ENCODE measurements at regions not wholly inside any gene's neighbourhood (a gene's known extent, or its start where the extent isn't known, plus 50 kb on each side); places are given as distances from the start of the nearest gene placed in this dataset.
A peak's percentile ranks its signal among the peaks of the same experiment; 100 is the strongest.

GRCh38 chr3:127459891-127460290, 130.6 kb downstream of the TPRA1 start:
- no peak for DNase-seq (ENCODE audit: low read depth)
- H3K4me3 ChIP-seq (ENCODE audit: low read depth, low read length) = no peak overlapping the region
- TF ChIP-seq CTCF (conservative IDR thresholded peaks at IDR 0.05; ENCODE audit: low read depth, low read length) = no peak

GRCh38 chr3:127458696-127459604, 131.6 kb downstream of the TPRA1 start:
- TF ChIP-seq CTCF (conservative IDR thresholded peaks at IDR 0.05; ENCODE audit: low read depth, low read length) = no peak
- no peak overlapping the region for H3K4me3 ChIP-seq (ENCODE audit: low read depth, low read length)
- peak; percentile 9 for DNase-seq (ENCODE audit: low read depth)

GRCh38 chr3:127457546-127458145, 132.9 kb downstream of the TPRA1 start:
- no peak for DNase-seq (ENCODE audit: low read depth)
- H3K4me3 ChIP-seq (ENCODE audit: low read depth, low read length) = no peak overlapping the region
- TF ChIP-seq CTCF (conservative IDR thresholded peaks at IDR 0.05; ENCODE audit: low read depth, low read length) = no peak

GRCh38 chr3:127457094-127457475, 133.4 kb downstream of the TPRA1 start:
- H3K4me3 ChIP-seq (ENCODE audit: low read depth, low read length) = peak overlapping the region; percentile 11
- DNase-seq (ENCODE audit: low read depth) = peak; percentile 61
- TF ChIP-seq CTCF (conservative IDR thresholded peaks at IDR 0.05; ENCODE audit: low read depth, low read length) = no peak

GRCh38 chr3:127456471-127457093, 134.0 kb downstream of the TPRA1 start:
- peak overlapping the region; percentile 13 for H3K4me3 ChIP-seq (ENCODE audit: low read depth, low read length)
- peak; percentile 22 for DNase-seq (ENCODE audit: low read depth)
- no peak for TF ChIP-seq CTCF (conservative IDR thresholded peaks at IDR 0.05; ENCODE audit: low read depth, low read length)

GRCh38 chr3:127455541-127456450, 134.7 kb downstream of the TPRA1 start:
- peak overlapping the region; percentile 46 for H3K4me3 ChIP-seq (ENCODE audit: low read depth, low read length)
- peak; percentile 45 for DNase-seq (ENCODE audit: low read depth)
- TF ChIP-seq CTCF (conservative IDR thresholded peaks at IDR 0.05; ENCODE audit: low read depth, low read length) = peak; percentile 45

Measured in choroid plexus epithelial cell (primary cell).